GM23338 (cell line): ENCODE measurements at regions not wholly inside any gene's neighbourhood (a gene's known extent, or its start where the extent isn't known, plus 50 kb on each side); places are given as distances from the start of the nearest gene placed in this dataset.
A peak's percentile ranks its signal among the peaks of the same experiment; 100 is the strongest.

Source experiments
- EZH2 ChIP-seq: fragments of 200-600 bp; sonication (generic); IDR thresholded peaks from one replicate; pipeline ENCODE4 v1.8.0; 2017; ENCODE audit warnings: antibody characterized with exemption, mild to moderate bottlenecking, low read depth; ENCODE audit not compliant: unreplicated experiment
- POLR2AphosphoS5 ChIP-seq: IDR thresholded peaks from 2 replicates; pipeline ENCODE4 v1.6.1; 2016; ENCODE audit warnings: antibody characterized with exemption, low read depth
- TF ChIP-seq, protein P1 (sequence below), 2 experiments: fragments of 200-600 bp in 1 of 2; sonication (generic) in 1 of 2; conservative IDR thresholded peaks; 2 replicates each; pipeline versions ENCODE4 v1.5.1 to v1.6.1; 2016 to 2017; ENCODE audit warnings: antibody characterized with exemption in 2 of 2, low read depth in 2 of 2, mild to moderate bottlenecking in 2 of 2, moderate library complexity in 1 of 2
- TF ChIP-seq, protein P2 (sequence below): IDR thresholded peaks from one replicate; pipeline ENCODE4 v1.6.1; 2018; ENCODE audit warnings: antibody characterized with exemption; ENCODE audit not compliant: unreplicated experiment

DNA sequence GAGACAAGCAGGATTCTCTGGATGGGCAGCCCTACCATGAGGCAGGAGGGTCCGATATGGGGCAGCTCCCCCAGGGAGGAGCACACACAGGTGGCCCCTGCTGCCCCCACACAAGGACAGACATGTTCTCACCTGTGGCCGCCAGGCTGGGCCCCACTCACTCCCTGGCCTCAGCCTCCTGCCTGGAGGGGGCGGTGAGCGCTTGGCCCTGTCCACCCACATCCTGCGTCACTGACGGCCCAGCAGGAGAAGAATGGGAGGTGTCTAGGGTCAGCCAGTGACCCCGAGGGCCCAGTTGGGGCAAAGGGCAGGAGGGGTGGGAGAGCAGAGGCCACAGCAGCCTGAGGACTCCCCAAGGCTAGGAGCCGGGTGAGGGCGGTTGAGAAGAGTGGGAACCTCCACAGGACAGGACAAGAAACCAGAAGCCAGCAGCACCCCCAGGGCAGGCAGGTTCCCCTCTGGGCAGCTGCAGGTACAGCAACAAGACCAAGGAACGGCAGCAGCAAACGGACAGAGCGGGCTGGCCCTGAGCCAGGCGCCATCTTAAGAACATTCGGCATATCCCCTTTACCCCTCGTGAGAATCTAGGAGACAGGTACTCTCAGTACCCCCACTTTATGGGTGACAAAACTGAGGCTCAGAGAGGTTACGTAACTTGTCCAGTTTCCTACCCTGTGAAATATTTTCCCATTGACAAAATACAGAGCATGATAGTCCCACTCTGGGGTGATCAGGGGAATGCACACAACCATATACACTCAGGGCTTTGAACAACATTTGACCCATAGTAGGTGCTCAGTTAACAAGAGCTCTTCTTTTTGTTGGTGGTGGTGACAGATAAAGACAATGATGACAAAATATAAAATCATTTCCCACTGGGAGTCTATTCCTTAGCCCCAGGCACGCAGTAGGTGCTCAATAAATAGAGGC lies 74.3 kb downstream of the NCOR2 start:
- TF ChIP-seq, protein P1, sequence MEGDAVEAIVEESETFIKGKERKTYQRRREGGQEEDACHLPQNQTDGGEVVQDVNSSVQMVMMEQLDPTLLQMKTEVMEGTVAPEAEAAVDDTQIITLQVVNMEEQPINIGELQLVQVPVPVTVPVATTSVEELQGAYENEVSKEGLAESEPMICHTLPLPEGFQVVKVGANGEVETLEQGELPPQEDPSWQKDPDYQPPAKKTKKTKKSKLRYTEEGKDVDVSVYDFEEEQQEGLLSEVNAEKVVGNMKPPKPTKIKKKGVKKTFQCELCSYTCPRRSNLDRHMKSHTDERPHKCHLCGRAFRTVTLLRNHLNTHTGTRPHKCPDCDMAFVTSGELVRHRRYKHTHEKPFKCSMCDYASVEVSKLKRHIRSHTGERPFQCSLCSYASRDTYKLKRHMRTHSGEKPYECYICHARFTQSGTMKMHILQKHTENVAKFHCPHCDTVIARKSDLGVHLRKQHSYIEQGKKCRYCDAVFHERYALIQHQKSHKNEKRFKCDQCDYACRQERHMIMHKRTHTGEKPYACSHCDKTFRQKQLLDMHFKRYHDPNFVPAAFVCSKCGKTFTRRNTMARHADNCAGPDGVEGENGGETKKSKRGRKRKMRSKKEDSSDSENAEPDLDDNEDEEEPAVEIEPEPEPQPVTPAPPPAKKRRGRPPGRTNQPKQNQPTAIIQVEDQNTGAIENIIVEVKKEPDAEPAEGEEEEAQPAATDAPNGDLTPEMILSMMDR (conservative IDR thresholded peaks at IDR 0.05; ENCODE audit: low read depth in 2 of 2): peak in 1 of 2 experiments; percentile 28; a peak in 2 of 4 replicates
- TF ChIP-seq POLR2AphosphoS5 (no peak), EZH2 (no peak)
- TF ChIP-seq, protein P2, sequence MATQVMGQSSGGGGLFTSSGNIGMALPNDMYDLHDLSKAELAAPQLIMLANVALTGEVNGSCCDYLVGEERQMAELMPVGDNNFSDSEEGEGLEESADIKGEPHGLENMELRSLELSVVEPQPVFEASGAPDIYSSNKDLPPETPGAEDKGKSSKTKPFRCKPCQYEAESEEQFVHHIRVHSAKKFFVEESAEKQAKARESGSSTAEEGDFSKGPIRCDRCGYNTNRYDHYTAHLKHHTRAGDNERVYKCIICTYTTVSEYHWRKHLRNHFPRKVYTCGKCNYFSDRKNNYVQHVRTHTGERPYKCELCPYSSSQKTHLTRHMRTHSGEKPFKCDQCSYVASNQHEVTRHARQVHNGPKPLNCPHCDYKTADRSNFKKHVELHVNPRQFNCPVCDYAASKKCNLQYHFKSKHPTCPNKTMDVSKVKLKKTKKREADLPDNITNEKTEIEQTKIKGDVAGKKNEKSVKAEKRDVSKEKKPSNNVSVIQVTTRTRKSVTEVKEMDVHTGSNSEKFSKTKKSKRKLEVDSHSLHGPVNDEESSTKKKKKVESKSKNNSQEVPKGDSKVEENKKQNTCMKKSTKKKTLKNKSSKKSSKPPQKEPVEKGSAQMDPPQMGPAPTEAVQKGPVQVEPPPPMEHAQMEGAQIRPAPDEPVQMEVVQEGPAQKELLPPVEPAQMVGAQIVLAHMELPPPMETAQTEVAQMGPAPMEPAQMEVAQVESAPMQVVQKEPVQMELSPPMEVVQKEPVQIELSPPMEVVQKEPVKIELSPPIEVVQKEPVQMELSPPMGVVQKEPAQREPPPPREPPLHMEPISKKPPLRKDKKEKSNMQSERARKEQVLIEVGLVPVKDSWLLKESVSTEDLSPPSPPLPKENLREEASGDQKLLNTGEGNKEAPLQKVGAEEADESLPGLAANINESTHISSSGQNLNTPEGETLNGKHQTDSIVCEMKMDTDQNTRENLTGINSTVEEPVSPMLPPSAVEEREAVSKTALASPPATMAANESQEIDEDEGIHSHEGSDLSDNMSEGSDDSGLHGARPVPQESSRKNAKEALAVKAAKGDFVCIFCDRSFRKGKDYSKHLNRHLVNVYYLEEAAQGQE: no peak
